HepG2 (cell line): ENCODE measurements at regions not wholly inside any gene's neighbourhood (a gene's known extent, or its start where the extent isn't known, plus 50 kb on each side); places are given as distances from the start of the nearest gene placed in this dataset.

Source experiments
- CBX1 ChIP-seq: IDR thresholded peaks from one replicate; pipeline ENCODE4 v1.6.1; 2016; ENCODE audit warnings: antibody characterized with exemption, low read depth
- CBX5 ChIP-seq: sonication (generic); formaldehyde crosslinking; IDR thresholded peaks from 2 replicates; pipeline ENCODE4 v1.4.0; 2020; ENCODE audit warnings: missing genetic modification reagents, borderline replicate concordance
- FIP1L1 ChIP-seq: fragments of 200-400 bp; formaldehyde crosslinking; IDR thresholded peaks from 2 replicates; pipeline ENCODE4 v1.6.1; 2018; ENCODE audit warnings: low read depth, mild to moderate bottlenecking, low read length, moderate library complexity, borderline replicate concordance; ENCODE audit not compliant: insufficient read depth
- HDAC1 ChIP-seq: sonication (generic); formaldehyde crosslinking; IDR thresholded peaks from 2 replicates; pipeline ENCODE4 v1.5.1; 2020; ENCODE audit warnings: mild to moderate bottlenecking, missing genetic modification reagents
- MEIS1 ChIP-seq: sonication (generic); formaldehyde crosslinking; IDR thresholded peaks from 2 replicates; pipeline ENCODE4 v1.9.0; 2021; ENCODE audit warnings: mild to moderate bottlenecking, missing genetic modification reagents, moderate library complexity, borderline replicate concordance
- RNF219 ChIP-seq: sonication (generic); formaldehyde crosslinking; IDR thresholded peaks from 2 replicates; pipeline ENCODE4 v1.5.0; 2020; ENCODE audit warnings: mild to moderate bottlenecking, missing genetic modification reagents
- SIN3B ChIP-seq: fragments of 150-350 bp; IDR thresholded peaks from 2 replicates; pipeline ENCODE4 v1.6.1; 2014; ENCODE audit warnings: low read length
- ZBTB49 ChIP-seq: sonication (generic); formaldehyde crosslinking; IDR thresholded peaks from 2 replicates; pipeline ENCODE4 v1.4.0; 2020; ENCODE audit warnings: missing genetic modification reagents, borderline replicate concordance
- ZMYM3 ChIP-seq: sonication (generic); formaldehyde crosslinking; IDR thresholded peaks from 2 replicates; pipeline ENCODE4 v1.5.1; 2020; ENCODE audit warnings: mild to moderate bottlenecking, missing genetic modification reagents
- ZNF138 ChIP-seq: sonication (generic); formaldehyde crosslinking; IDR thresholded peaks from 2 replicates; pipeline ENCODE4 v1.5.0; 2020; ENCODE audit warnings: mild to moderate bottlenecking, low read depth, missing genetic modification reagents
- ZNF414 ChIP-seq: sonication (generic); formaldehyde crosslinking; IDR thresholded peaks from 2 replicates; pipeline ENCODE4 v1.5.0; 2020; ENCODE audit warnings: missing genetic modification reagents

- no peak for TF ChIP-seq ZNF138 (CRISPR knock-in tag)
- TF ChIP-seq CBX1 = no peak
- no peak for TF ChIP-seq MEIS1 (CRISPR knock-in tag)
- no peak for TF ChIP-seq RNF219 (CRISPR knock-in tag)
- TF ChIP-seq CBX5 (CRISPR knock-in tag) = no peak
- TF ChIP-seq HDAC1 (CRISPR knock-in tag) = no peak
- no peak for TF ChIP-seq ZMYM3 (CRISPR knock-in tag)
- TF ChIP-seq ZBTB49 (CRISPR knock-in tag) = no peak
- no peak for TF ChIP-seq ZNF414
- no peak for TF ChIP-seq SIN3B
- TF ChIP-seq FIP1L1 = no peak
Observed at GRCh38 chr2:16035747-16036745, 95.7 kb downstream of the MYCN start (continued).
